DOHH2 (cell line): ENCODE measurements at regions not wholly inside any gene's neighbourhood (a gene's known extent, or its start where the extent isn't known, plus 50 kb on each side); places are given as distances from the start of the nearest gene placed in this dataset.

Experiments used
- CTCF ChIP-seq: fragments of 200-600 bp; sonication (generic); IDR thresholded peaks from one replicate; pipeline ENCODE4 v1.5.1; 2014; ENCODE audit warnings: antibody characterized with exemption, mild to moderate bottlenecking, low read depth, low read length; ENCODE audit not compliant: poor library complexity, severe bottlenecking
- EZH2phosphoT487 ChIP-seq: fragments of 200-600 bp; sonication (generic); IDR thresholded peaks from 2 replicates; pipeline ENCODE4 v1.6.1; 2017; ENCODE audit warnings: borderline replicate concordance, mild to moderate bottlenecking, antibody characterized with exemption, low read length, moderate library complexity, mixed read lengths

- no peak for TF ChIP-seq CTCF
- no peak for TF ChIP-seq EZH2phosphoT487
Measured at GRCh38 chr6:159094444-159095252, 49.9 kb upstream of the TAGAP start.
